Esophagus muscularis mucosa (tissue), 3 donors: ENCODE measurements at regions not wholly inside any gene's neighbourhood (a gene's known extent, or its start where the extent isn't known, plus 50 kb on each side); places are given as distances from the start of the nearest gene placed in this dataset.

Source experiments
- POLR2A ChIP-seq: fragments of 450-650 bp; IDR thresholded peaks from one replicate; pipeline ENCODE4 v1.6.1; 2017; ENCODE audit warnings: antibody characterized with exemption, moderate library complexity, mild to moderate bottlenecking, low read depth
- TF ChIP-seq, protein P1 (sequence below), 3 experiments: fragments of 200-600 bp in 2 of 3; fragments of 450-650 bp in 1 of 3; sonication (generic) in 2 of 3; IDR thresholded peaks; one replicate each; pipeline ENCODE4 v1.5.1; 2017 to 2019; ENCODE audit warnings: antibody characterized with exemption in 3 of 3, mild to moderate bottlenecking in 2 of 3, moderate library complexity in 1 of 3

DNA sequence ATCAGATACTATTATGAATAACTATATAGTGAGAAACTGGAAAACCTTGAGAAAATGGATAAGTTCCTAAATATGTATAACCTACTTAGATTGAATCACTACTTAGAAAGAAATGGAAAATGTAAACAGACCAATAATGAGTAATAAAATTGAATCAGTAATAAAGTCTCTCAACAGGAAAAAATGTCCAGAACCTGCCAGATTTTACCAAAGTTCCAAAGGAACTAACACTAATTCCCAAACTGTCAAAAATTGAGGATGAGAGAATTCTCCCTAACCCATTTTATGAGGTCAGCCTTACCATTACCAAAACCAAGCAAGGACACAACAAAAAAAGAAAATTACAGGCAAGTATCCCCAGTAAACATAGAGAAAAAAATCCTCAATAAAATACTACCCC, 272.0 kb downstream of the RPAP3 start:
- TF ChIP-seq, protein P1, sequence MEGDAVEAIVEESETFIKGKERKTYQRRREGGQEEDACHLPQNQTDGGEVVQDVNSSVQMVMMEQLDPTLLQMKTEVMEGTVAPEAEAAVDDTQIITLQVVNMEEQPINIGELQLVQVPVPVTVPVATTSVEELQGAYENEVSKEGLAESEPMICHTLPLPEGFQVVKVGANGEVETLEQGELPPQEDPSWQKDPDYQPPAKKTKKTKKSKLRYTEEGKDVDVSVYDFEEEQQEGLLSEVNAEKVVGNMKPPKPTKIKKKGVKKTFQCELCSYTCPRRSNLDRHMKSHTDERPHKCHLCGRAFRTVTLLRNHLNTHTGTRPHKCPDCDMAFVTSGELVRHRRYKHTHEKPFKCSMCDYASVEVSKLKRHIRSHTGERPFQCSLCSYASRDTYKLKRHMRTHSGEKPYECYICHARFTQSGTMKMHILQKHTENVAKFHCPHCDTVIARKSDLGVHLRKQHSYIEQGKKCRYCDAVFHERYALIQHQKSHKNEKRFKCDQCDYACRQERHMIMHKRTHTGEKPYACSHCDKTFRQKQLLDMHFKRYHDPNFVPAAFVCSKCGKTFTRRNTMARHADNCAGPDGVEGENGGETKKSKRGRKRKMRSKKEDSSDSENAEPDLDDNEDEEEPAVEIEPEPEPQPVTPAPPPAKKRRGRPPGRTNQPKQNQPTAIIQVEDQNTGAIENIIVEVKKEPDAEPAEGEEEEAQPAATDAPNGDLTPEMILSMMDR (IDR thresholded peaks at IDR 0.05), result no peak
- TF ChIP-seq POLR2A, result no peak
